HEK293 (cell line): ENCODE measurements at regions not wholly inside any gene's neighbourhood (a gene's known extent, or its start where the extent isn't known, plus 50 kb on each side); places are given as distances from the start of the nearest gene placed in this dataset.

Experiments
- CTCF ChIA-PET: fragments of 350-600 bp; formaldehyde crosslinking; extraction: SDS; loops from one replicate; lab custom pipeline; 2021; ENCODE audit warnings: antibody characterized with exemption; lab: Yijun Ruan, JAX
- POLR2A ChIA-PET: fragments of 300-600 bp; formaldehyde crosslinking; extraction: SDS; loops from one replicate; lab custom pipeline; 2020; ENCODE audit warnings: antibody characterized with exemption, inconsistent platforms; lab: Yijun Ruan, JAX
- H3K27ac ChIP-seq: fragments of 200-500 bp; sonication (Bioruptor generic); 2 replicates; pipeline ENCODE4 v1.5.1; 2014; ENCODE audit warnings: low read depth, low read length, control low read depth, inconsistent platforms; ENCODE audit errors: extremely low read depth
- H3K36me3 ChIP-seq, 2 experiments: fragments of 200-500 bp in 1 of 2; sonication (Bioruptor generic) in 1 of 2; 1 replicate in 1 of 2; 2 replicates in 1 of 2; pipeline ENCODE4 v1.5.1; 2014 to 2017; ENCODE audit warnings: inconsistent platforms in 2 of 2, low read length in 2 of 2; ENCODE audit not compliant: control insufficient read depth in 2 of 2, insufficient read depth in 1 of 2
- H3K4me1 ChIP-seq: fragments of 200-500 bp; sonication (Bioruptor generic); 2 replicates; pipeline ENCODE4 v1.5.1; 2014; ENCODE audit warnings: mild to moderate bottlenecking, low read length, inconsistent platforms; ENCODE audit not compliant: control insufficient read depth, insufficient read depth
- H3K4me3 ChIP-seq: 2 replicates; pipeline ENCODE4 v1.5.1; 2011; ENCODE audit warnings: low read depth, mild to moderate bottlenecking, control low read depth, low read length, moderate library complexity
- H3K9me3 ChIP-seq: fragments of 200-500 bp; sonication (Bioruptor generic); 2 replicates; pipeline ENCODE4 v1.5.1; 2014; ENCODE audit warnings: low read depth, low read length, inconsistent platforms; ENCODE audit not compliant: control insufficient read depth, insufficient read depth
- PRDM1 ChIP-seq: fragments of 450-650 bp; formaldehyde crosslinking; IDR thresholded peaks from 2 replicates; pipeline ENCODE4; 2016; ENCODE audit warnings: missing biosample characterization, missing genetic modification characterization
- REPIN1 ChIP-seq: fragments of 450-650 bp; formaldehyde crosslinking; IDR thresholded peaks from 2 replicates; pipeline ENCODE4 v1.5.1; 2017; ENCODE audit warnings: missing biosample characterization, missing genetic modification characterization, low read depth
- SP3 ChIP-seq: fragments of 450-650 bp; formaldehyde crosslinking; IDR thresholded peaks from 2 replicates; pipeline ENCODE4 v1.5.1; 2016; ENCODE audit warnings: missing biosample characterization, missing genetic modification characterization
- ZNF121 ChIP-seq: fragments of 450-650 bp; formaldehyde crosslinking; IDR thresholded peaks from 2 replicates; pipeline ENCODE4 v1.5.1; 2016; ENCODE audit warnings: missing biosample characterization, missing genetic modification characterization
- ZNF146 ChIP-seq: fragments of 450-650 bp; formaldehyde crosslinking; IDR thresholded peaks from 2 replicates; pipeline ENCODE4 v1.5.1; 2016; ENCODE audit warnings: missing biosample characterization, missing genetic modification characterization
- ZNF341 ChIP-seq: fragments of 450-650 bp; formaldehyde crosslinking; IDR thresholded peaks from 2 replicates; pipeline ENCODE4; 2016; ENCODE audit warnings: low read depth, missing biosample characterization, missing genetic modification characterization
- ZNF394 ChIP-seq: fragments of 450-650 bp; formaldehyde crosslinking; IDR thresholded peaks from 2 replicates; pipeline ENCODE4 v1.5.1; 2016; ENCODE audit warnings: missing biosample characterization, missing genetic modification characterization, mild to moderate bottlenecking, moderate library complexity, borderline replicate concordance
- ZNF433 ChIP-seq: fragments of 450-650 bp; formaldehyde crosslinking; IDR thresholded peaks from 2 replicates; pipeline ENCODE4 v1.5.1; 2016; ENCODE audit warnings: missing biosample characterization, missing genetic modification characterization, low read depth
- ZNF473 ChIP-seq: fragments of 450-650 bp; formaldehyde crosslinking; IDR thresholded peaks from 2 replicates; pipeline ENCODE4 v1.5.1; 2017; ENCODE audit warnings: missing biosample characterization, missing genetic modification characterization
- ZNF544 ChIP-seq: fragments of 450-650 bp; formaldehyde crosslinking; IDR thresholded peaks from 2 replicates; pipeline ENCODE4 v1.5.0; 2017; ENCODE audit warnings: missing biosample characterization, missing genetic modification characterization
- ZNF610 ChIP-seq: fragments of 450-650 bp; formaldehyde crosslinking; IDR thresholded peaks from 2 replicates; pipeline ENCODE4 v1.5.1; 2016; ENCODE audit warnings: missing biosample characterization, missing genetic modification characterization, borderline replicate concordance
- ZNF624 ChIP-seq: fragments of 450-650 bp; formaldehyde crosslinking; IDR thresholded peaks from 2 replicates; pipeline ENCODE4 v1.5.1; 2017; ENCODE audit warnings: missing biosample characterization, missing genetic modification characterization
- ZNF701 ChIP-seq: fragments of 450-650 bp; formaldehyde crosslinking; IDR thresholded peaks from 2 replicates; pipeline ENCODE4 v1.5.1; 2016; ENCODE audit warnings: missing biosample characterization, missing genetic modification characterization
- ZNF792 ChIP-seq: fragments of 450-650 bp; formaldehyde crosslinking; IDR thresholded peaks from 2 replicates; pipeline ENCODE4 v1.5.1; 2016; ENCODE audit warnings: missing biosample characterization, missing genetic modification characterization
- ZNF830 ChIP-seq: fragments of 450-650 bp; IDR thresholded peaks from 2 replicates; pipeline ENCODE4 v1.5.0; 2018; ENCODE audit warnings: missing biosample characterization, missing genetic modification characterization, low read depth, mild to moderate bottlenecking, moderate library complexity
- TF ChIP-seq, protein P1 (sequence below): fragments of 450-650 bp; formaldehyde crosslinking; IDR thresholded peaks from 2 replicates; pipeline ENCODE4 v1.5.1; 2016; ENCODE audit warnings: missing biosample characterization, missing genetic modification characterization
- TF ChIP-seq, protein P2 (sequence below): fragments of 450-650 bp; formaldehyde crosslinking; IDR thresholded peaks from 2 replicates; pipeline ENCODE4 v1.5.1; 2016; ENCODE audit warnings: missing biosample characterization, missing genetic modification characterization, borderline replicate concordance
- TF ChIP-seq, protein P3 (sequence below): fragments of 450-650 bp; formaldehyde crosslinking; conservative IDR thresholded peaks from 2 replicates; pipeline ENCODE4 v1.5.1; 2016; ENCODE audit warnings: low read depth, missing biosample characterization, missing genetic modification characterization
- TF ChIP-seq, protein P4 (sequence below): fragments of 450-650 bp; formaldehyde crosslinking; IDR thresholded peaks from 2 replicates; pipeline ENCODE4 v1.5.1; 2016; ENCODE audit warnings: missing biosample characterization, missing genetic modification characterization

DNA sequence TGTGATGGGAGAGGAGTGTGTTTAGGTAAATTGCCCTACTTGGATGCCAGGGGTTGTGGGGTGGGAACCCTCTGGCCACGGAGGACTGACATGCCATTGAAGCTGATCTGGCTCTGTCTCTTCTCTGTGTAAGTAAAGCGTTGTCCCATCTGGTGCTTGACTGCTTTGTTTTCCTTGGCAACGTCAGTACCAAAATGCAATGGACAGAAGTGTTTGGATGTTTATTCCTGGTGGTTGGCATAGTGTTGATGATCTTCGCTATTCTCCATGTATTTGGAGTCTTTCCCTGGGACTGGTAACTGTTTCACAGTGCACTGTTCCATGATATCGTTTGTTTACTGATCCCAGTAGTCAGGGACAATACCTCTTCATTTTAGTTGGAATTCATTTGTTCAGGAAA lies 130.5 kb upstream of the MCTP2 start:
- H3K4me1 ChIP-seq = no peaks in the 10 kb centered on the region
- ChIA-PET CTCF (interaction anchor here (0.6 to 1.0 kb wide), 2 partner anchors 19 to 972 kb away, joined by 3 to 6 read pairs; no protein-coding TSS in a partner anchor), POLR2A (no interaction called here)
- no peaks in the 10 kb centered on the region for H3K36me3 ChIP-seq
- no peak overlapping the region for H3K27ac ChIP-seq
- no peaks in the 10 kb centered on the region for H3K9me3 ChIP-seq
- H3K4me3 ChIP-seq = no peak overlapping the region
- no peak for TF ChIP-seq ZNF701
- no peak for TF ChIP-seq PRDM1 (tag by site-specific recombination)
- no peak for TF ChIP-seq ZNF473 (tag by site-specific recombination)
- TF ChIP-seq ZNF121 (tag by site-specific recombination) = no peak
- TF ChIP-seq ZNF610 = no peak
- TF ChIP-seq, protein P1, sequence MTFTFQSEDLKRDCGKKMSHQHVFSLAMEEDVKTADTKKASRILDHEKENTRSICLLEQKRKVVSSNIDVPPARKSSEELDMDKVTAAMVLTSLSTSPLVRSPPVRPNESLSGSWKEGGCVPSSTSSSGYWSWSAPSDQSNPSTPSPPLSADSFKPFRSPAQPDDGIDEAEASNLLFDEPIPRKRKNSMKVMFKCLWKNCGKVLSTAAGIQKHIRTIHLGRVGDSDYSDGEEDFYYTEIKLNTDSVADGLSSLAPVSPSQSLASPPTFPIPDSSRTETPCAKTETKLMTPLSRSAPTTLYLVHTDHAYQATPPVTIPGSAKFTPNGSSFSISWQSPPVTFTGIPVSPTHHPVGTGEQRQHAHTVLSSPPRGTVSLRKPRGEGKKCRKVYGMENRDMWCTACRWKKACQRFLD (tag by site-specific recombination) = no peak
- no peak for TF ChIP-seq ZNF792 (tag by site-specific recombination)
- TF ChIP-seq ZNF624 (tag by site-specific recombination) = no peak
- TF ChIP-seq, protein P2, sequence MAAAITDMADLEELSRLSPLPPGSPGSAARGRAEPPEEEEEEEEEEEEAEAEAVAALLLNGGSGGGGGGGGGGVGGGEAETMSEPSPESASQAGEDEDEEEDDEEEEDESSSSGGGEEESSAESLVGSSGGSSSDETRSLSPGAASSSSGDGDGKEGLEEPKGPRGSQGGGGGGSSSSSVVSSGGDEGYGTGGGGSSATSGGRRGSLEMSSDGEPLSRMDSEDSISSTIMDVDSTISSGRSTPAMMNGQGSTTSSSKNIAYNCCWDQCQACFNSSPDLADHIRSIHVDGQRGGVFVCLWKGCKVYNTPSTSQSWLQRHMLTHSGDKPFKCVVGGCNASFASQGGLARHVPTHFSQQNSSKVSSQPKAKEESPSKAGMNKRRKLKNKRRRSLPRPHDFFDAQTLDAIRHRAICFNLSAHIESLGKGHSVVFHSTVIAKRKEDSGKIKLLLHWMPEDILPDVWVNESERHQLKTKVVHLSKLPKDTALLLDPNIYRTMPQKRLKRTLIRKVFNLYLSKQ (tag by site-specific recombination) = no peak
- no peak for TF ChIP-seq ZNF146 (tag by site-specific recombination)
- TF ChIP-seq, protein P3, sequence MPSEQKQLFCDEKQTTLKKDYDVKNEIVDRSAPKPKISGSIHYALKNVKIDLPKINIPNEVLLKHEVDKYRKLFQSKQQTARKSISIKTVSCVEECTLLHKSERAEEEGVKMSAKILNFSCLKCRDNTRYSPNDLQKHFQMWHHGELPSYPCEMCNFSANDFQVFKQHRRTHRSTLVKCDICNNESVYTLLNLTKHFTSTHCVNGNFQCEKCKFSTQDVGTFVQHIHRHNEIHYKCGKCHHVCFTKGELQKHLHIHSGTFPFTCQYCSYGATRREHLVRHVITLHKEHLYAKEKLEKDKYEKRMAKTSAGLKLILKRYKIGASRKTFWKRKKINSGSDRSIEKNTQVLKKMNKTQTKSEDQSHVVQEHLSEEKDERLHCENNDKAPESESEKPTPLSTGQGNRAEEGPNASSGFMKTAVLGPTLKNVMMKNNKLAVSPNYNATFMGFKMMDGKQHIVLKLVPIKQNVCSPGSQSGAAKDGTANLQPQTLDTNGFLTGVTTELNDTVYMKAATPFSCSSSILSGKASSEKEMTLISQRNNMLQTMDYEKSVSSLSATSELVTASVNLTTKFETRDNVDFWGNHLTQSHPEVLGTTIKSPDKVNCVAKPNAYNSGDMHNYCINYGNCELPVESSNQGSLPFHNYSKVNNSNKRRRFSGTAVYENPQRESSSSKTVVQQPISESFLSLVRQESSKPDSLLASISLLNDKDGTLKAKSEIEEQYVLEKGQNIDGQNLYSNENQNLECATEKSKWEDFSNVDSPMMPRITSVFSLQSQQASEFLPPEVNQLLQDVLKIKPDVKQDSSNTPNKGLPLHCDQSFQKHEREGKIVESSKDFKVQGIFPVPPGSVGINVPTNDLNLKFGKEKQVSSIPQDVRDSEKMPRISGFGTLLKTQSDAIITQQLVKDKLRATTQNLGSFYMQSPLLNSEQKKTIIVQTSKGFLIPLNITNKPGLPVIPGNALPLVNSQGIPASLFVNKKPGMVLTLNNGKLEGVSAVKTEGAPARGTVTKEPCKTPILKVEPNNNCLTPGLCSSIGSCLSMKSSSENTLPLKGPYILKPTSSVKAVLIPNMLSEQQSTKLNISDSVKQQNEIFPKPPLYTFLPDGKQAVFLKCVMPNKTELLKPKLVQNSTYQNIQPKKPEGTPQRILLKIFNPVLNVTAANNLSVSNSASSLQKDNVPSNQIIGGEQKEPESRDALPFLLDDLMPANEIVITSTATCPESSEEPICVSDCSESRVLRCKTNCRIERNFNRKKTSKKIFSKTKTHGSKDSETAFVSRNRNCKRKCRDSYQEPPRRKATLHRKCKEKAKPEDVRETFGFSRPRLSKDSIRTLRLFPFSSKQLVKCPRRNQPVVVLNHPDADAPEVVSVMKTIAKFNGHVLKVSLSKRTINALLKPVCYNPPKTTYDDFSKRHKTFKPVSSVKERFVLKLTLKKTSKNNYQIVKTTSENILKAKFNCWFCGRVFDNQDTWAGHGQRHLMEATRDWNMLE (tag by site-specific recombination) = no peak
- no peak for TF ChIP-seq ZNF544 (tag by site-specific recombination)
- TF ChIP-seq, protein P4, sequence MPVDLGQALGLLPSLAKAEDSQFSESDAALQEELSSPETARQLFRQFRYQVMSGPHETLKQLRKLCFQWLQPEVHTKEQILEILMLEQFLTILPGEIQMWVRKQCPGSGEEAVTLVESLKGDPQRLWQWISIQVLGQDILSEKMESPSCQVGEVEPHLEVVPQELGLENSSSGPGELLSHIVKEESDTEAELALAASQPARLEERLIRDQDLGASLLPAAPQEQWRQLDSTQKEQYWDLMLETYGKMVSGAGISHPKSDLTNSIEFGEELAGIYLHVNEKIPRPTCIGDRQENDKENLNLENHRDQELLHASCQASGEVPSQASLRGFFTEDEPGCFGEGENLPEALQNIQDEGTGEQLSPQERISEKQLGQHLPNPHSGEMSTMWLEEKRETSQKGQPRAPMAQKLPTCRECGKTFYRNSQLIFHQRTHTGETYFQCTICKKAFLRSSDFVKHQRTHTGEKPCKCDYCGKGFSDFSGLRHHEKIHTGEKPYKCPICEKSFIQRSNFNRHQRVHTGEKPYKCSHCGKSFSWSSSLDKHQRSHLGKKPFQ (tag by site-specific recombination) = no peak
- no peak for TF ChIP-seq ZNF433 (tag by site-specific recombination)
- no peak for TF ChIP-seq ZNF394
- TF ChIP-seq ZNF341 = no peak
- no peak for TF ChIP-seq SP3
- TF ChIP-seq ZNF830 = no peak
- TF ChIP-seq REPIN1 = no peak
